Globus pallidus (tissue), 1 donor: ENCODE measurements at regions not wholly inside any gene's neighbourhood (a gene's known extent, or its start where the extent isn't known, plus 50 kb on each side); places are given as distances from the start of the nearest gene placed in this dataset.

Source experiments
- DNase-seq: peaks from one replicate; pipeline ENCODE4 v3.0.0-alpha.2; 2015; ENCODE audit warnings: low spot score

DNA sequence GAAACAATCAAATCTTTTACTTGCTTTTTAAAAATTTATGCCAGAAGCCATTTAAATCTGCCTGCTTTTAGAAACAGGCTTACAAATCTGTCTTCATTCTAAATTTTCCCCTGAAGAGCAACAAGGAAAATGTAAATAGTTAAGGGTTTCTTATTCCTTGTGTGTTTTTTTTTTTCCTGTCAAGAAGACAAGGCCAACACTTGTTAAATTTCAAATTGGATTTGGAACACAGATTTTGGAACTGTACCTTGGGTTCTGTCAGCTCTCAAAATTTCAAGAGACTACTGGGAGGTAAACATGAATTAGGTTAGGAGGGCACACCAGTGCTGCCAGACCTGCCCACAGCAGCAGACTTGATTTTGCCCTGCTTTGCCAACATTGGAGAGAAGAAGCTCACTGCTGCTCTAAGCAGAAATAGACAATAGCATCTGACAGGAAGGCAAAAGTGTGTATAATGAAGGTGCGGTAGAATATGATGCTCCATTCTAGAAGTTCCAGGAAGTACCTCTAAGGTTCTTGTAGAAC, 121.7 kb downstream of the NHLRC3 start:
- DNase-seq = no peak

DNA sequence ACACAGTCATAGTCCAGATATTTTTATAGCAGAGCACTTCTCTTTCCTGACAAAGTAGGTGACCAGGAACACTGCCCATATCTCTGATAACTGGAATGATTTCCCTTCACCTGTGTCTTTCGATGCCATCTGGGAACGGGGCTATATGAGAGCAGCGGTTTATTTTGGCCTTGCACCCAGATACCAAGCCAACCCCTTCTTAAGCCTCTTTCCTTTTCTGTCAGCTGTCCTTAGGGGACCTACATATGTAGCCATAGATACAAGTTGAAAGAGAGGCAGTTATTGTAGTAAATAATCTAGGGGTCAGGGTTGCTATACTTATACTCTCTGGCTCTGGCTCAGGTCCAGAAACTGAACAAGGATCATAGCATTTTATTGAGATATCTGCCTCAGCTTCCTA, 128.8 kb downstream of the NHLRC3 start:
- no peak for DNase-seq

DNA sequence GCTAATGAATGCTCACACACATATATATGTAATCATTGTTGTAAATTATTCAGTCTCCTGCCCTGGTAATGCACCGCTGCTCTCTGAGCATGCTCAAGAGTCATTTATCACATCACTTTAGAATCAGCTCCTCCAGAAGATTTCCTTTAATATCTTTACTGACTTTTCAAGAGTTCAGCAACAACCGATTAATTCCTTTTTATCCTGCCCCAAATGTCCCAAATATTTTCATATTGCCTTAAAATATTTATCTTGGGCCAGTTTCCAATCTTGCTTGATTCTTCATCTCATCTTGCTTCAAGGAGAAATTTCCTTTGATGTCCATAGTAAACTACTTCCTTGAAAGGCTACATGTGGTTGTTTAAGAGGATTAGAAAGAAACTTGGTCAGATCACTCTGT, 132.5 kb downstream of the NHLRC3 start:
- no peak for DNase-seq

DNA sequence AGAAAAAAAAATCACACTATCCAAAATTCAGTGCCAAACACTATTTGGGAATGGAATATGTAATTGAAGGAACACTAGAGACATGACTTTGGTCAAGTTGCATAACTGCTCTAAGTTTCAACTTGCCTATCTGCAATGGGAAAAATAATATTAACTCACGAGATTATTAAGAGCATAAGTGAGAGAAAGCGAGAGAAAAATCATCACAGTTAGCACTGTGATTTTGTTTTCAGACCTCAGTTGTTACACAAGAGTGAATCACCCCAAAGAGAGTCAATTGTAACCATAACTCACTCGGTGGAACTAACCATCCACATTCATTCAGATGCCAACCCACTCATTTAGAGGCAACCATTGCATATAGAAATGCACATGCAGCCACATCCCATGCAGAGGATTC, 147.1 kb downstream of the NHLRC3 start:
- no peak for DNase-seq

DNA sequence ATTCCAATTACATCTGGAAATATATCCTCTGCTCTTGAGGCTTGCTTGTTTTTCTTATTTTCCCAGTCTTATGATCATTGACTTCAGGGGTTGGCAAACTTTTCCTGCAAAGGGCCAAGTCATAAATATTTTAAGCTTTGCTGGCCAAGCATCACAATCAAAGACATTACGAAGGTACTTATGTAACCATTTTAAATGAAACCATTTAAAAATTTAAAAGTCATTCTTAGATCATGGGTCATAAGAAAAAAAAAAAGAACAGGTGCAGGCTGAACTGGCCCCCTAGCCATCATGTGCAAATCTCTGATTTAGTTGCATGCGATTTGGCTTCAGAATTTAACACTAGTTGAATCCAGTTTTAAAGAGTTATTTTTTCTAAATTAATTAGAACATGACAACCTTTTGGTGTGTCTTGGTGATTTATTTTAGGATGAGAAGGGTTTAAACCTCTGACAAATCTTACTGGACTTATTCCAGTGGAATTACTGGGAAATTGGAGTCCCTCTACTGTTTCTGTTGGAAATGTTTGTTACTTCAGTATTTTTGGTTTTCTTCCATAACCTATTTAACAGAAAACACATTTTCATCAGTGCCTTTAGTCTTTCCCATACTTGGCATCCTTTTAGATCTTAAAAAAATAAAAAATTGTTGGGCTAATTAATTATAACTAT, 148.1 kb downstream of the NHLRC3 start:
- no peak for DNase-seq

DNA sequence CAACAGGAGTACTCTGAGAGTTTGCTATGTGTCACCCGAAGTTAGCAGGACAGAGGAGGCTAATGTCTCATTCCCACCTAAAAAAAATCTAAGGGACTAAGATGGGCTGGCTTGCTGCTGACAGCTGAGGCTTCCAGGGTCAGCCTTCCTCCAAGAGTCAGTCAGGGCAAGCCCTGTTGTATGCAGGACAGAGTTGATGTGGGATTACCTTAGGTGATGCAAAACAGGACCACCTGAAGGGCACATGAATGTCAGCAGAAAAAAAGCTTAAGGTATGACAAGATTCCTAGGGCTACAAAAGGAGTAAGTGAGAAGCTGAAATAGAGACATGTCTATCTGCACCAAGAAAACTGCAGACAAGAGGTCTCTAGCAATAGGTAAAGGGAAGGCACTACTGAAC, 151.5 kb downstream of the NHLRC3 start:
- DNase-seq = no peak

DNA sequence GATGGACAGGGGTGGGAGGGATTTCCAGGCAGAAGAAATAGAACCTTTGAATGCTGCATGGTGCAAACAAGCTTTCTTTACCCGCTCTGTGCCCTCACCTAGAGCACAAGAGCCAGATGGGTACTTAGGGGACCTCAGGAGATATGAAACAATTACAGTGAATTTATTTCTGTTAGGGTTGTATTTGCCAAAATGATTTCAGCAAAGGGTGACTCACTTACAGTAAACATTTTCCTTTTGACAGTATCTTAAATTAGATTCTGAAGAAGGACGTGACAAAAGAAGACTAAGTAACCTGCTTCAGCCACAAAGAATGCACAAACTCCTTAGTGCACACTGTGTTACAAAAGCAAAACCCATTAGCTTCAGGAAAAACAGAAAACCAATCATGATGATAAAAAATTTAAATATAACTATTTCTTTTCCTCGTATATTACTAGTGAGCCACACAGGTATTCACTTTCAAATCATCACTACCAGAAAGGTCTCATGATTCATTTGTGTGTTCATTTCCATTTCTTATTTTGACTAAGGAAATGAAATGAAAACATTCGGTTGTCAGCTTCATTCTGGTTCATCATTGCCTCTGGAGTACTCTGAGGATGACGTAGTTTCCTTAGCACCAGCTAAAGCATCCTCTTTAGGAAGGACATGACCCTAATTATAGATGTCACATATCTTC, 158.8 kb downstream of the NHLRC3 start:
- no peak for DNase-seq

DNA sequence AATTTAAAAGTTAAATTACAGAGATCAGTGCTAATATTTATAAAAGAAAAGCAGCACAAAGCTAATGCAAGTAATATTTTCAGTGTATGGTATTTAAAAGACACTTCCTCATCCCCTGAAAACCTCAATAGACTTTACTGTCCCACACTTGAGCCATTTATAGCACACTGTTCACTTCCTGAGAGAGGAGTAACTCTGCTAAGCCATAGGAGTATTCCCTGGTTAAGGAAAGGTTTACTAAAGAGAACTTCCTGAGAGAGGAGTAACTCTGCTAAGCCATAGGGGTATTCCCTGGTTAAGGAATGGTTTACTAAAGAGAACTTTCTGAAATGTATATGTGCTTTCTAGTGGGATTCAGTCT, 159.4 kb downstream of the NHLRC3 start:
- DNase-seq = no peak

DNA sequence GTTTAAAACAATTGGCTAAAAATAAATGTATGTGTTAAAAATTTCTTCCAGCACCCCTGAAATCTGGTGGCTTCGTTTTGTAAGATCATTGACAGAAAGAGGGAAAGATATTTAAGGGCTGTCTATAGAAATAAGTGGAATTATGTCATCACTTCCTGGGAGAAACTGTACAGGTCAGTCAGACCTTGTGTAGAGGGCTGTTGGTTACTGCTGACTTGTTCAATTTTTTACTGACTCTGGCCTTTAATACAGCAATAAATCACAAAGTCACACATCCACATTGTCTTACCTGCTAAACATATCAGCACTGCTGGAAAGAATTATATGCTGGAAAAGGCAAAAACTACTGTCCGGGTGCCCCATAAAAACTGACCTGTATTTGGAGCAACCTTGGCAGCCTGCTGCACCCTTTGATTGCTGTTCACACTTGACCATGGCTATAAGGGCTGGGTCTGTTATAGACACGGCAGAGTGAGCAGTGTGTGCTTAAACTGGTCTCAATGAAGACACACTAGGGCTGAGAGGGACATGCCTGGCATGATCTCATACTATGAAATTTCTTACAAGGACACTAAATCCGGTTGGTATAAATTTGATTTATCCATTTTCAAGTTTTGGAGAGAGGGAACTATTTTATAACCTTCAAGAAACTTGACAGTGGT, 162.1 kb downstream of the NHLRC3 start:
- no peak for DNase-seq

DNA sequence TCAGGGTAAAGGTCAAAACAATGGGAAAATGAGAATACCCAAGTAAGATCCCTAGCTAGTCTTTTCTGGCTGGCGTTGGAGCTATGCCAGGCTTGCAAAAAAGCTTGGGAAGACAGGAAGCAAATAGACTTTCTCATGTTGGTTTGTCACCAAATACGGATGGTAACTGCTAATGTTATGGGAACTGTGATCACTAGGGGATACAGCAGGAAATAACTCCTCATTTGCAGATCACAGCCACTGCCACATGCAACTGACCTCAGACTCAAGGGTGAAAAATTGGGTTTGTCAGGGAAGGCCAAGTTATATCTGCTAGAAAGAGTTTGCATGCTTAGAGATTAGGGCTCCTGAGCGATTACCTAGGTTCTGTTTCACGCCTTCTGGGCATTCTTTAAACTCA, 162.9 kb downstream of the NHLRC3 start:
- no peak for DNase-seq

DNA sequence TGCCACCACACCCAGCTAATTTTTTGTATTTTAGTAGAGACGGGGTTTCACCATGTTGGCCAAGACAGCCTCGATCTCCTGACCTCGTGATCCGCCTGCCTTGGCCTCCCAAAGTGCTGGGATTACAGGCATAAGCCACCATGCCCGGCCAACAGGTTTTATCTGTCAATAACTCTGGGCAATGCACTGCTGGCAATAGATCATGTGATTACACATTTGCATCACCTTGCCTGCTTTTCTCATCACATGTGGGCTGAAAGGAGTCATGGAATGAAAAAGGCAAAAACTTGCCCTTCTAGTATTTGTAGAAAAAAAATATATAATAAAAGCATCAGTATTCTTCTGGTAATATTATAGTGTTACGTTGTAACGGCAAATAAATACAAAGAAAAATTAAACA, 164.5 kb downstream of the NHLRC3 start:
- DNase-seq = no peak

DNA sequence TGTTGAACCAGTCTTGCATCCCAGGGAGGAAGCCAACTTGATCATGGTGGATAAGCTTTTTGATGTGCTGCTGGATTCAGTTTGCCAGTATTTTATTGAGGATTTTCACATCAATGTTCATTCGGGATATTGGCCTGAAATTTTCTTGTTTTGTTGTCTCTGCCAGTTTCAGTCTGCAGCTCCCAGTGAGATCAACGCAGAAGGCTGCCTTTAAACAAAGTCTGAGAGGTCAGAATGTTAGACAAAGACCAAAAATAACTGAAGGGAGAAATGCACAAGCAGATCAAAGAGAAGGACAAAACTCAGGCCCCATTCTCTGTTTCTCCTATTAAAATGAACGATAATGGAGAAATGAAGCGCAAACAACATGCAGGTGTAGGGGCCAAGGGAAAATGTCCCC, 170.4 kb downstream of the NHLRC3 start:
- DNase-seq = no peak

DNA sequence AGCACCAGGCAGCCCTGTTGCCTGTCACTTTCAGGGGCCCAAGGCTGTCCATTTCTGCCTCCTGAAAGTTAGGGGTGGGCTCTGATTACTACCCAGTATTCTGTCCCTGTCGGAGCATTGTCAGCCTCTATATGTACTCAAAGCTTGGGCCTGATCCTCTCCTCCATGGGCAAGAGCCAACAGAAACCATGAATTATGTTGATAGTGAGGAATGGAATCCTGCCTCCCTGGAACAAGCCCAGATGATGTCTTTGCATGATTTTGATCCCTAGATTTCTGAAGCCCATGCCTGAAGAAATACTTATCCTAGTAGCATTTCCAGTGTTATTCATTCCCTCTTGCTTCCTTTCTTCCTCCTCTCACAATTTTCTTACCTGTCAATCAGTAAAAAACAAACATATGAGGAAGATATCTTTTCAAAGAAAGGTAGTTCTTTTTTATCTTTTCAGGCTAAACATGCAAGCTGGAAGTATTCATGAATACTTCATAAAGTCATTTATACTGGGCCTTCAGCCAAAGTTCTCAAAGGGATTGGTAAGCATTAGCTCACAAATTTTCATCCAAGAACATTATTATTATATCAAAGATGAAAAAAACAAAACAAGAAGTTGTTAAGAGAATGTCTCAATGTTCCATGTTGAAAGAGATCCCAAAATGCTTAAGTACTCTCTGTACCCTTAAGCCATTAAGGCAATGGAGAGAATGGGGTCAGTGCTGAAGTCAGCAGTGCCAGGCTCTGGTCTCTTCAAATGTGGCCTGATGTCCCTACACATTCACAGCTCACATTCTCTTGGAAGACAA, 171.7 kb downstream of the NHLRC3 start:
- DNase-seq = no peak

DNA sequence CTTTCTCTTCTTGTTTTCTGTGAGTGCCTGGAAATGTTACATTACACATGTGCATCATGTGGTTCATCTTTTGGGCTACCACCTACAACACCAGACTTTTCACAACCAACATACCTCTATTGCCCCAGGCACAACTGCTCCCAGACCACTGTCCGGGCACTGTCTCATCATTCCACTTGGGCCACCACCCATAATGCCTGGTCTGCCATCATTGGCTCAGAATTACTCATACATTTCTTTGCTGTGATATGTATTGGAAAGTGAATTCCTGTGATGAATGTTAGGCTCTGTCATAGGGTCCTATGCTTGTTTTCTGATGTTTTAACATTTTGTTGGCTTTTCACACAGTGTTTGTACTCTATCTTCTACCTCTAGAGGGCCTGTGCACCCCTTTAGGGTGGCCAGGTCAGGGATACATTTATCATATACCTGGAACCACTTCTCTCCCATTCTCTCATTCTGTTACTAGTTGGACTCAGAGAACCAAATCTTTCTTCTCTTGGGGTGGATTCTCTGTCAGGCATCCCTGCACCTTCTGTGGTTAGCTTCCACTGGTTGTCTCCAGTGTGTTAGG, 172.8 kb downstream of the NHLRC3 start:
- no peak for DNase-seq

DNA sequence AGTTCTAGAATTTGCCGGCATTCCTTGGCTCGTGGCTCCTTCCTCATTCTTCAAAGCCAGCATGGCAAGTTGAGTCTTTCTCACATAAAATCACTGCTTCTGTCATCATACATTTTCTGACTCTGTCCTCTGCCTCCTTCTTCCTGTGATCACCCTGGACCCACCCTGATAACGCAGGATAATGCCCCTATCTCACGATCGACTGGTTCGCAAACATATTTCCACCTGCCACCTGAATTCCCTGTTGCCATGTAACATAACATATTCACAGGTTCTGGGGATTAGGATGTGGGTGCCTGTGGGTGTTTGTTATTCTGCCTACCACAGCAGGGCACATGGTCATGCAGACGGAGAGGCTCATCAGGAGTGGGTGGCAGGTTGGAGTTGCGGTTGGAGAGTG, 177.7 kb downstream of the NHLRC3 start:
- DNase-seq = no peak

DNA sequence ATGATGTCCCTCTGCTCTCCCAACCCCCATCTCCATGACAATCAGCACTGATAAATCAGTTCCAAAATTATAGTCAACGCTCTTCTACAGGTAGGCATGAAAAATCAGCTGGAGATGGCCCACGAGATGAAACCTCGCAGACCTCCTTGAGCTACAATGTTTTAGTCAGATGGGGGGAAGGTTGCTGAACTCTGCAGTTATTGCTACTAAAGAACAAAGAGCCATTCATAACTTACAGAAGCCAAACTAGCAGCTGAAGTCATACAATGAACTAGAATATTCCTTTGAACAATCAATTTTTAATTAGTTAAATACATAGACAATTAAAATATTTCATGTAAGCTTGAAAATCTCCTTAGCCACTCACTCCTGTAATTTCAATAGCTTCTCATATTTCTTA, 179.2 kb downstream of the NHLRC3 start:
- peak; percentile 73 for DNase-seq

DNA sequence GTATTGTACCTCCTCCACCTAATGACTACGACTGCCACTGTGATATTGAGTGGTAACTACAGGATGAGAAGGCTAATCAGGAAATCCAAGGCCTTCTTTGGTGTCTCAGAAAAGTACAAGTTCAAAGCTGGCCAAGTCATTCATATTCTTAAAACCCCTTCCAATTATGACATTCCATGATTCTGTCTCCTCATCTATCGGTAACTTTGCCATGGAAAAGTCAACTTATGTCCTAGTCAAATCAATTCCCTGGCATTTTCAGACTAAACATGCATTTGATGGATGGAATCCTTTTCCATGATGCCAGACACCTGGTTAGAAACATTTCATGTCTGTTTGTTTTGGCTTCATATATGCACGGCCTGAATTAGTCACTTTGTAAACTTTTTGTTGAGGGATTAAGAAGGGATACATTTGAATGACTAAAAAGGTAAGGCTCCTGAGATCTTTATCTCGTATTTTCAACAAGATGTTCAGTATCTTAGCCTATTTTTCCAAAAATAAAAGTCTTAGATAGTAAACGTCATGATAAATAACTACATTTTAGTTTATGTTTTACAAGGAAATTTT, 186.5 kb downstream of the NHLRC3 start:
- no peak for DNase-seq

DNA sequence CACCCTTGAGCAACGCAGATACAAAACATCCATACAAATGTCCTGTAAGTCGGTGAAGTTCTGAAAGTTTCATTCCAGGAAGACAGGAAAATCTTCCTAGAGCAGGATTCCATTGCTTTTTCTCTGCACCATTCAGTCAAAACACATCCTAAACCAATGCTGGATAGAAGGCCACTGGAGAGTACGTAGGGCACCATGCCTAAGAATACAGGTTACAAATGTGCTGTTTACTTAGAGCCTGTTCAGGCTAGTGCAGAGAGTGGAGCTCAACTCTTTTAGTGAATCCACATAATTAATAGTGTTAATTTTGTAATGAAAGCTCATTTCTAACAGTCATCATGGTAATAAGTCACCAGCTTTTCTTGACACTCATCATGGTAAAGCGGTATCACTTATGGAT, 187.6 kb downstream of the NHLRC3 start:
- no peak for DNase-seq

DNA sequence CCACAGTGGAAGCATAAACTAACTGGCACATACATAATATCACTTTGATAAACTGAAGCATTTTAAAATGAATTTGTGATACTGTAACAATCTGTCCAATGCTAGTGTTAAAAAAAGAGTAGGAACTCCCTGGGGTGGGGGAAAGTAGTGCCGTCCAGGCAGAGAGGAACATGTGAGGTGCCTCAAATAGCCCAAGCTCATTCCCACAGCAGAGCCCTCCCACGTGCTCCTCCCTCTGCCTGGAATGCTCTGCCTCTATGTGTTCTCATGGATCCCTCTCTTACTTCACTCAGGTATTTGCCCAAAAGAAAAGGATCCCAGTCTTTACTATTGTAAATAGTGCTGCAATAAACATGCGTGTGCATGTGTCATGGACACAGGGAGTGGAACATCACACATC, 188.1 kb downstream of the NHLRC3 start:
- no peak for DNase-seq

DNA sequence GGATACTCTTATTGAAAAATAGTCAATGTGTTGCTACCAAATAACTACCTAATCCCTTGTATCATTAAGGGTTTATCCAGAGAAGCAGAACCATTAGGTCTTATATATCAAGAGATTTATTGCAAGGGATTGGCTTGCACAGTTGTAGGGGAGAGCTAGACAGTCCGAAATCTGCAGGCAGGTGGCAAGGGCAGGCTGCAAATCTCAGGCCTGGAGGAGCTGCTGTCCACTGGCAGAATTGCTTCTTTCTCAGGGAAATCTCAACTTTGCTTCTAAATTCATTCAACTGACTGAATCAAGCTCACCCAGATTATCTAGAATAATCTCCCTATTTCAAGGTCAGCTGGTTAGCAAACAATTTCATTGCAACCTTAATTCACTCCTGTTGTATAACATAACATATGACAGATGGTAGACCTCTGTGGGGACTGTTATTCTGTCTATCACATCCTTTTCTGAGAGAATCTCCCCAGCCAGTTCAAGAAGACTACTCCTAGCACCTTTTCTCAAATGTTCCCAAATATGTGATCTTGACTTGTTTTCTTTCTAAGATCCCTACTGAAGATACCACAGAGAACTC, 194.2 kb downstream of the NHLRC3 start:
- DNase-seq = no peak

DNA sequence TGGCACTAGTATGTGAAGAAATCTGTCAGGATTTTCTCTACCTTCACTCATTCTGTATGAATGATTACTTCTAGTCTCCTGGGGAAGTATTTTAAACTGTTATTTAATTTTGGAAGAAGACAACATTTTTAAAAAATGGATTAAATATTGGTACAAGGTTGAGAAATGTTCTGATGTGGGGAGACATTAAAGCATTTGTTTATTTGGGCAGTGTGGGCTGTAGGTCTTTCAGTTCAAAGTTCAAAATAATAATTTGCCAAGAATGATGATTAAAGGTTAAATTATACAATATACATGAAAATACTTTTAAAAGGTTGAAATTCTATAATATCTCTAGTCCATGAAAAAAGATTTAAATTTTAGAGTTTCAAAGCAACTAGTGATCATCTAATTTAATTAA, 194.7 kb downstream of the NHLRC3 start:
- DNase-seq = no peak

DNA sequence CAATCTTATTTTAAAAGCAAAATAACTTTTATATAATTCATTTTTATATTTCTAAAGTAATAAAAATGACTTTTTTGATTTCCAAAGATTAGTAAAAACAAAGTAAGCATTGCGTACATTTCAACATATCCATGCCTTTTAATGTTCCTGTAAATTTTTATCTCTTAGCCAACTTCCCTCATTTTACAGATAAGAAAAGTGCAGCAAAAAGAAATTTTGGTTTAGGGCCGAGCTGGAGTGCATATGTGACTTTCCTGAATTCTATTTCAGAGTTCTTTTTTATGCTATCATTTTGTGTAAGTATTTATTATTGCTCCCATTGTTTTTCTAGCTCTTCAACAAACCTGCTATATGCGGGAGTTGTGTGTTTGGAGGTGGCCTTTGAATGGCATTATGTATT, 195.3 kb downstream of the NHLRC3 start:
- DNase-seq = no peak
